CD4-positive, alpha-beta T cell treated with Interleukin-10 for 1 hour (primary cell): ENCODE measurements at regions not wholly inside any gene's neighbourhood (a gene's known extent, or its start where the extent isn't known, plus 50 kb on each side); places are given as distances from the start of the nearest gene placed in this dataset.

ENCODE experiments used
- DNase-seq: peaks from one replicate; pipeline ENCODE4 v3.0.0-alpha.2; 2020

DNA sequence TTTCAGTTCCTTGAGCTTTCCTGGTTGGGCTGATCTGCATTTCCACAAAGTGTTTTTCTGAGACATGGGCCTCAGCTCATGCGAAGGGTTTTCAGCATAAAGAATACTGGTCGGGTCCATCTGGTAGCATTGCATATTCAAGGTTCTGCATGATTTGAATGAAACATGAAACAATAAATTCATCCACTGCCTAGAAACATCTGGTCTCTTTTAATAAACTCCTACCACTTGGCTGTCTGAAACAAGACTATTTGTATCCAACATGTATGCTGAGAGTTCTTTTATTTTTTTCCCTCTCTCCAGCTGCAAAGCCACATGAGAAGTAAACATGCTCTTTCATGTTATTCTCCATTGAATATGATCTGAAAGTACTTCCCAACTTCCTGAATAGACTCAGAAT, 314.9 kb upstream of the SOX11 start:
- DNase-seq = no peak

GRCh38 chr2:5379811-5380210, 312.4 kb upstream of the SOX11 start:
- no peak for DNase-seq

DNA sequence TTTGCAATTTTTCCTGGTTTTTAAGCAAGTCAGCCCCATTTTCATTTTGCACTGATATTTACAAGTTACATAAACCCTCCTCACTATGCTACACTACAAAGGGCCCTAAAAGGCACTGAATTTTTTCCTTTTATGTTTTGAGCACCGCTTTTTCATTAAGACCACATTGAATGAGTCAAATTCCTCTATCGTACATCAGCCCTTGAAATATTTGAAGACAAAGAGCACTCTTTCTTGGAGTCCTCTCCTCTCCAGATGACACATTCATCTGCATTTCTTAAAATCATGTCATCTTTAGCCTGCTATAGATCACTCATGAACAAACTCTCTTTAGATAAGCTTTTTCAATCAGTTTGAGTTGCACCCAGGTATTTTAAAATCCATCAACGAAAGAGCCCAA, 306.6 kb upstream of the SOX11 start:
- DNase-seq = no peak

GRCh38 chr2:5387406-5387805, 304.8 kb upstream of the SOX11 start:
- DNase-seq = no peak

GRCh38 chr2:5389740-5390139, 302.4 kb upstream of the SOX11 start:
- no peak for DNase-seq

DNA sequence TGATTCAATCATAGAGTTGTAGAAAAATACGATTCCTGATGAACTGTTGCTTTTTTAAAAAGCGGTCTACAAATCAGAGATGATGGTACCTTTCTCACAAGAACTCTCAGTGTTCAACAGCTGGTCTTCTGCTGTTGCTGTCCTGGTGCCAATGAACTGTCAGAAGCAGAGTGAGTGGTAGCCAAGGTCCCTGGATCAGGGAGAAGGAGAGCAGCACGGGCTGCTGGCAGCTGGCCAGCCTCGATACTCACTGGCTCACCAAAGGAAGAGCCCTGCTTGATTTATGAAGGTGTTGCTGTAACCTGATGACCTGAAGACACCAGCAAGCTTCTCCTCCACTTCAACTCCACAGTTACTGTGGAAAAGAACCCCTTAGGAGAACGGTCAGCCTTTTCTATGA, 300.8 kb upstream of the SOX11 start:
- DNase-seq = no peak

DNA sequence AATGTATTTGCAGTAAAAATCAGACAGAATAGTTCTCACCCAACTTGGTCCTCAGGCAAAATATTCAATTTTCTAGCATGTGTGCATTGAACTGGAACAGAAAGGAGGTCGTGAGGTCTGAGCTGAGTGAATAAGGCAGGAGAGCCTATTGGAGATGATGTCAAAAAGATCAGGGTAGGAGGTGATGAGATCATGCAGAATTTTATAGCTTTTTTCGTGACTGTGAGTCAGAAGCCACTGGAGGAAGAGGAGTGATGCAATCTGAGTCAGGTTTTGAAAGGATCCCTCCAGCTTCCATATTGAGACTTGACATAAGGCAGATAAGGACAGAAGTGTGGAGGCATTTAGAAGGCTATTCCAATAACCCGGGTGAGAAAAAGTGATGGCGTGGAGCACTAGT, 299.5 kb upstream of the SOX11 start:
- no peak for DNase-seq

DNA sequence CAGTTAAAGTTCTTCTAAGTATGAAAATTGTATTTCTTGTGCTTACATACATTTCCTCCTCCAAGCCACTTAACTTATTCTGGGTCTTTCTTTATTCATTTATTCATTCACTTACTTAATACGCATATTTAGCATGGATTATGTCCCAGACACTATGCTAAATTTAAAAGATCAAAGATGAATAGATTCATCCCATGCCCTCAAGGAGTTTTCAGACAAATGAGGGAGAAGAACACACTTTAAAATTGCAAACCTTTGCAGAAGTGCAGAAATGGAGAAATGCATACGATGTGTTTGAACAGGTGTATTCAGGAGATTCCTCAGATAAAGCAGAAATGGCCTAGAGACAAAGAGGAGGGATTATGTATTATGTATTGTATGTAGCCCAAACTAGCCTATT, 298.7 kb upstream of the SOX11 start:
- no peak for DNase-seq

DNA sequence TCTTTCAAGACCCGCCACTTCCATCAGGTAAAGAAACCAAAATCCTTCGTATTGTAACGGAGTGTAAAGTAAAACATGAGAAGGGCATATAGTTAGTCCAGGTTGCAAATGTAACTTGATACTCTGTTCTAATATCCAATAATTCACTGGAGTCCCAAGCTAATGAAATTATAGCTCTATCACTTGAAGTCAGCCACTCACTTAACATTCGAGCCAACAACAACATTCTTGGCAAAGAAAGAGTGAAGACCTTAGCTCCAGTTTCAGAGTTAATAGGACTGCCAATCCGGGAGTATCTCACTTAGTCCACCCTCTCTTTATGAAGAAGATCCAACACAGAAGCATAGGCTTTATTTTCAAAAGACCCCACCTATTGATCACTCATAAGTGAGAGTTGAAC, 298.0 kb upstream of the SOX11 start:
- DNase-seq = no peak

DNA sequence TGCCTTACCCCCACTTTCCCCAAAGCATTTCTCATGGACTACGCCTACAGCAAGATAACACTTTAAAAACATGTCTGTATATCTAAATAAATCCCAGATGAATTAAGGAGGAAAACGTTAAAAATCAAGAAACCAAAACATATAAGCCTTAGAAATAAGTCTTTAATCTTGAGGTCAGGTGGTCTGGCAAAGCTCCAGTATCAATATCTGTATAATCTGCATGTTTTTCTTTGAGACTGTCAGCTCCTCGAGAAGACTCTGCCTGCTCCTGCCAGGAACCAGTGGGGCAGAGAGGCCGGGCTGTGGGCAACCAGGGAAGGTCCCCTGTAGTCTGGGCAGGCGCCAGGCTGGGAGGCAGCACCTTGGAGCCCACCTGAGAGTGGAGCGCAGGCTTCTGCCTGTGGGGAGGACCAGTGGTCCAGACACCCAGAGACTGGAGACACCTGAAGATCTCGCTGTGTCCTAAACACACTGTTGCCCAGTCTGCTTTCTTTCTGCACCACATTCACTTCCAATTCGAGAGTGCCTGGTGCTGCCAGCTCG, 291.0 kb upstream of the SOX11 start:
- DNase-seq = no peak

DNA sequence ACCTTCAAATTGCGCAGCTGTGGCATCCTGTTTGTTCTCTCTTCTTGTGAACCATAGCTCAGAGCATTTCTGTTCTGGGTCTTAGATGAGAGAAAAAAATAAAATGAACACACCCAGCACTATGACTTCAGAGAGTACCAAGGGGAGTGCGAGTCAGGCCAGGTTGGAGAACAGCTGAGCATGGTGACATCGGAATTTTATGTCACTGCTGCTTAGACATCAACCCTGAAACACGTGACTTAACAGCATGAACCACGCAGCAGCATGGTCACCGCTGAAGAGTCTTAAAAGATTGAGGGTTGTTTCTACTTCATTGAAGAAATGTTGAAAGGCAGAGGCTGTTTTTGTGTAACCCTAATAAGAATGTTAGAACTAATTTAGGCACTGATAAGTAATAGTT, 288.8 kb upstream of the SOX11 start:
- DNase-seq = no peak

GRCh38 chr2:5409898-5410381, 282.2 kb upstream of the SOX11 start:
- no peak for DNase-seq

DNA sequence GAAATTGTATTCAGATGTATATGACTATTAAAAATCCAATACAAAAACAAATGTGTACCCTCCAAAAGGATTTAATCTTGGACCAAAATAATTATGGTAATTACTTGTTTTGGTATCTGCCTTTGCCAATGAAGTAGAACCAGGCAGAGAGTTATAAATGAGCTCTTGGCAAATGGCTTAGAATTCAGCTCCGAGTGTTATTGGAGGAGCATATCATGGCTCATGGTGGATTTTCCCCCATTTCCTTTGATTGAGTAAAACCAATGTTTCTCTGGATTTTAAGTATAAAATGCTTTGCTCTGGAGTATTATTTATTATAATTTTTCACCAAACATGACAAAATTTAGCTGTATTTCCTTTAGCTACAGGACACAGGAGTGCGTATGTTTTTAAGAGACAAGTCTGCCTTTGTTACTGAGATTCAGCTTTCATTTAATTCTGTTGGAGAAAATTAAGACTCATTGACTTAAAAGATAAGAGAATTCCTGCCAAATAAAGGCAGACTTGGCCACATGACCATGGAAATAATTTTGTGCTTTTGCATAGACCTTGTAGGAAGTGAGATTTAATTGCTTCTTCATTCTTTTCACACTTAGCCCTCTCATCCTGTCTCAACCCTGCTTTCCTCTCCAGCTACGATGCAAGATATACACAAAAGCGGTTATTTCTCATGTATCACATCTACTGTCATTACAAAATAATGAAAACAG, 281.0 kb upstream of the SOX11 start:
- DNase-seq = no peak

- DNase-seq = no peak
These were observed 280.2 kb upstream of the SOX11 start for GRCh38 chr2:5412001-5412400.

DNA sequence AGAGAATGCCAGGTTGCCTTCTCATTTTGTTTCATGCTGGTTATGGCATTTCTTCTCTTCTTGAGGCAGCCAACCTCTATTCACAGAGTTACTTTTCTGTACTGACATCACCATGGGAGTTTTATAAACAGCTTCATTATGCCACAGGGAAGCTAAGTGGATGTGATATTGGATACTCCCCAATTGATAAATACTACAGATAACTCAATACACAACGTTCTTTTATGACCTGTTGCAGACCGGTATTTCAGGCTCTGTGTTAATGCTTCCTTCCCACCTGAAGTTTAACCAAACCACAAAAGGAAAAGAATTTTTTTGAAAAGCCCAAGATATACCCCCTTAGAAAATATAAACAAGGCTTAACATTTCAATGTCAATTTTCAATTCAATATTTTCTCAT, 258.3 kb upstream of the SOX11 start:
- DNase-seq = no peak

GRCh38 chr2:5437375-5437774, 254.8 kb upstream of the SOX11 start:
- DNase-seq = no peak

DNA sequence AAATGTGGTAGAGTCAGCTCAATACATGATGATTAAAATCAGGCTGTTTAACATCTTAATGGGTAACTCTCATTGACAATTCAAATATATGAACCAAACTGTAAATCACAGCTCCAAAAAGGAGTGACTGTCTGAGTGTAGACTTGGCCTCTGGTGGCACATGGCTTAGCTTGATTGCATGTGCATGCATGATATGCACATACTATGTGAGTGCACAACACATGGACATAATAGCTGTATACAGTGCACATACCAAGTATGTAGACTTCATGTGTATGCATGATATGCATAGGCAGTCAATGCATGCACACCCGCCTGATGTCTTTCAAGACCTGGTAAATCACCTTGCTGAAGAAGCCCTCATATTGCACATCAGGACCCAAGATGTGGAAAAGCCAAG, 252.0 kb upstream of the SOX11 start:
- DNase-seq = no peak

DNA sequence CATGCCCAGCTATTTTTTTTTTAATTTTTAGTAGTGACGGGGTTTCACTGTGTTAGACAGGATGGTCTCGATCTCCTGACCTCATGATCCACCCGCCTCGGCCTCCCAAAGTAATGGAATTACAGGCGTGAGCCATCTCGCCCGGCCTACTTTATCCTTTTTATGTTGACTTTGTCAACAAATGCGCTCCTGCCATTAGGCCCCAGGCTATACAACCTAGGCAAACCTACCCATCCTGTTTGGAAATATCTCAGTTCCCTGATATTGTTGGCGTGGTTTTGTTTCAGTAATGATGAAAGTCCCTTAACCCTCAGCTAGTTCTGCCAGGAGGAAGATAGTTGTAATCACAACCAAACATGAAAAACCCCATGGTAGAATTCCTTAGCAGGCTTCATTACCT, 249.4 kb upstream of the SOX11 start:
- DNase-seq = no peak

DNA sequence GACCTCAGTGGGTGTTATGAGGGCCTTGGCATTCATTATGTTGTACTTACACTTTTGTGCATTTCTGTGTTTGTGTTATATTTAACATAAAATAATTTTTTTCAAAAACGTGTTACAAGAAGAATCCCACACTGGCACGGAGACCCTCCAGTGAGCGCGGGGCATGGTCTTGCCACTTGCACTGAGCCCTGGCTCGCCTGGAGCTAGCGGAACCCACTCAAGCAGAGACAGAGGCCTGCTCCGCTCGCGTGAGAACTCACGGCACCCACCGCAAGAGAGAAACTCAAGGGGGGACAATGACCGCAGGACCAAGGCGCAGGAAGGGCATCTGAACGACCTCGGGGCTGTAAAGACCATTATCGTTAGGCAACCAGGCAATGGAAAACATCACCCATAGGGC, 248.0 kb upstream of the SOX11 start:
- no peak for DNase-seq

DNA sequence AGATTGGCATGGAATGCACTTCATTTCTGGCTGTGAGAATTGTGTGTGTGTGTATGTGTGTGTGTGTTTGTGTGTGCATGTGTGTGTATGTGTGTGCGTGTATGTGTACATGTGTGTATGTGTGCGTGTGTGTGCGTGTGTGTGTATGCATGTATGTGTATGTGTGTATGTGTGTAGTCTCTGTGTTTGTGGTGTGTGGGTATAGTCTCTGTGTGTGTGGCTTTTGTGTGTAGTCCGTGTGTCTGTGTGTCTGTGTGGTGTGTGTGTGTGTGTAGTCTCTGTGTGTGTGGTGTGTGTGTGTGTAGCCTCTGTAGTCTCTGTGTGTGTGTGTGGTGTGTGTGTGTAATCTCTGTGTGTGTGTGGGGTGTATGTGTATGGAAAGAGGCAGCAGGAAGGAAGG, 247.3 kb upstream of the SOX11 start:
- DNase-seq = no peak

GRCh38 chr2:5449867-5450266, 242.3 kb upstream of the SOX11 start:
- no peak for DNase-seq

GRCh38 chr2:5453220-5454050, 238.7 kb upstream of the SOX11 start:
- no peak for DNase-seq

- no peak for DNase-seq
These were observed 238.2 kb upstream of the SOX11 start for GRCh38 chr2:5454051-5454390.

DNA sequence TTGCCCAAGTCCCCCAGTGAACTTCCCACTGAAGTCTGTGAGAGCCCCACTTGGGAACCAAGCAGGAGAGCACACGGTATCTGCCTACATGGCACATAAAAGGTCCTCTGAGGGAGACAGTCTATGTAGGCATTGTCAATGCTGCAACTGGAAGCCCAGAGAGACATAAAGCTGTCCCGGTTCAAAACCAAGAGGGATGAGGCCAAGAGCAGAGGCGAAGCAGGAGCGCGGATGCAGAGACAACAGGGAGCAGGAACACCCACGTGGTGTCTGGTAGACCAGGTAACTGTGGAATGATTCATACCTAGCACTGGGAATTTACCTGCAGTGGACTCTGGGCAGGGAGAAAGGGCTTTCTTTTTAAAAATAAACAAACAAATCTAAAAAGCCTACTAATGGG, 233.1 kb upstream of the SOX11 start:
- DNase-seq = no peak
